ENCODE measurements at regions not wholly inside any gene's neighbourhood (a gene's known extent, or its start where the extent isn't known, plus 50 kb on each side); places are given as distances from the start of the nearest gene placed in this dataset.

DNA sequence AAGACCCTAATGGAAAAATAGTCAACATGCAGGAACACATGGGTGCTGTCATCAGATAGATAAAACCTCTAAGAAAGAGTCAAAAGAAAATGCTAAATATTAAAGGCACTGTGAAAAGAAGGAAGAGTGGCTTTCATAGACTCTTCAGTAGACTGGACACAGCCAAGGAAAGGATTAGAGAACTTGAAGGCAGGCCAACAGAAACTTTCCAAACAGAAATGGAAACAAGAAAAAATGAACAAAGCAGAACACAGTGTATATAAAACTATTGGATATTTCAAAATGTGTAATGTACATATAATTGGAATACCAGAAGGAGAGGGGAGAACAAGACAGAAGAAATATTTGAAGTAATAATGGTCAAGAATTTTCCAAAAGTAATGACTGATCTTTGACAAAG is 431.9 kb downstream of the MATN1 start (continued):
- TF ChIP-seq, protein P1, sequence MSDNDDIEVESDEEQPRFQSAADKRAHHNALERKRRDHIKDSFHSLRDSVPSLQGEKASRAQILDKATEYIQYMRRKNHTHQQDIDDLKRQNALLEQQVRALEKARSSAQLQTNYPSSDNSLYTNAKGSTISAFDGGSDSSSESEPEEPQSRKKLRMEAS (IDR thresholded peaks at IDR 0.05; ENCODE audit: low read depth, low read length) = no peak
- TF ChIP-seq, protein P2, sequence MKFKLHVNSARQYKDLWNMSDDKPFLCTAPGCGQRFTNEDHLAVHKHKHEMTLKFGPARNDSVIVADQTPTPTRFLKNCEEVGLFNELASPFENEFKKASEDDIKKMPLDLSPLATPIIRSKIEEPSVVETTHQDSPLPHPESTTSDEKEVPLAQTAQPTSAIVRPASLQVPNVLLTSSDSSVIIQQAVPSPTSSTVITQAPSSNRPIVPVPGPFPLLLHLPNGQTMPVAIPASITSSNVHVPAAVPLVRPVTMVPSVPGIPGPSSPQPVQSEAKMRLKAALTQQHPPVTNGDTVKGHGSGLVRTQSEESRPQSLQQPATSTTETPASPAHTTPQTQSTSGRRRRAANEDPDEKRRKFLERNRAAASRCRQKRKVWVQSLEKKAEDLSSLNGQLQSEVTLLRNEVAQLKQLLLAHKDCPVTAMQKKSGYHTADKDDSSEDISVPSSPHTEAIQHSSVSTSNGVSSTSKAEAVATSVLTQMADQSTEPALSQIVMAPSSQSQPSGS (IDR thresholded peaks at IDR 0.05; ENCODE audit: low read length) = no peak

DNA sequence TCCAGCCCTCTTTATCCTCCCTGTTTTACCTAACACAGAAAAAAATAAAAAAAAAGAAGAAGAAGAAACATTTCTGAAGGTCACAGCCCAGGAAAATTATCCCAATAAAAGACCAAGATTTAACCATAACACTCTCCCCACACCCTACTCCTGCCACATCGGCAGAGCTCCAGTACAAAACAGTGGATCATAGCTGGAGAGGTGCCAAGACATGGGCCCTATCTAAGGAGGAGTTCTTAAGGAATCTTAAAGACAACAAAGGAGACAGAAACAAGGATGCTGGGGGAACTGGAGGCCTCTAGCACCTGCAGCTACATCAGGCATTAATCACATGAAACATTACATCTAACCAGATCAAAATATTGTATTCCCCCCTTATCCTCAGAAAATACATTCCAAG is 432.8 kb downstream of the MATN1 start:
- H3K9ac ChIP-seq (ENCODE audit: control insufficient read depth, insufficient read depth, low read length) = no peak overlapping the region
- CTCF ChIA-PET = no interaction called here
- no peaks in the 10 kb centered on the region for H4K20me1 ChIP-seq (ENCODE audit: control insufficient read depth, insufficient read depth)
- no peak for FAIRE-seq
- H3K27ac ChIP-seq (ENCODE audit: control insufficient read depth, insufficient read depth) = no peak overlapping the region
- H3K27me3 ChIP-seq (replicated peaks in 1 of 2; ENCODE audit: control insufficient read depth in 2 of 2, insufficient read depth in 2 of 2, low read length in 1 of 2) = no peaks in the 10 kb centered on the region
- SMC1A ChIA-PET (ENCODE audit: uncharacterized antibody, unreplicated experiment) = no interaction called here
- no peaks in the 10 kb centered on the region for H3K79me2 ChIP-seq (ENCODE audit: control insufficient read depth, insufficient read depth, low read length)
- no TSS peak for BruUV-seq (replicated peaks)
- no peak for ATAC-seq
- DNase-seq (ENCODE audit: low read depth, low spot score) = no peak
- 45% methylated on average over 1 of the region's 1 CpG for WGBS (ENCODE audit: insufficient coverage, insufficient replicate concordance, low lambda C conversion rate, missing lambda C conversion rate)
- H3K4me2 ChIP-seq (ENCODE audit: control insufficient read depth, insufficient read depth) = no peak overlapping the region
- in situ Hi-C loops (cut with MboI) (no loop called here), intact Hi-C loops (cut with micrococcal nuclease; ENCODE audit: unreplicated experiment) (no loop called here)
- TF ChIP-seq EP300 (IDR thresholded peaks at IDR 0.05; ENCODE audit: borderline replicate concordance in 1 of 2, control insufficient read depth in 1 of 2, low read depth in 2 of 2, low read length in 2 of 2) (no peak), ESRRA (IDR thresholded peaks at IDR 0.05; ENCODE audit: low read length) (no peak), SRF (IDR thresholded peaks at IDR 0.05; ENCODE audit: low read depth in 2 of 2, low read length in 2 of 2) (no peak), SMARCA5 (IDR thresholded peaks at IDR 0.05) (no peak)
- no peak overlapping the region for H2AFZ ChIP-seq (ENCODE audit: control insufficient read depth, low read depth, low read length)
- POLR2A ChIA-PET = no interaction called here
- no peaks in the 10 kb centered on the region for H3K9me3 ChIP-seq (replicated peaks; ENCODE audit: control insufficient read depth, insufficient read depth, low read length)
- no peaks in the 10 kb centered on the region for H3K36me3 ChIP-seq (ENCODE audit: control insufficient read depth in 2 of 2, insufficient read depth in 2 of 2, low read length in 1 of 2)
- H3K4me3 ChIP-seq = no peak overlapping the region
- no peaks in the 10 kb centered on the region for H3K4me1 ChIP-seq (ENCODE audit: control insufficient read depth, insufficient read depth, low read length)
- RAD21 ChIA-PET (ENCODE audit: unreplicated experiment) = no interaction called here
